HG03378 (cell line): ENCODE measurements at regions not wholly inside any gene's neighbourhood (a gene's known extent, or its start where the extent isn't known, plus 50 kb on each side); places are given as distances from the start of the nearest gene placed in this dataset.

ENCODE experiments used
- ATAC-seq: cut with Tn5 transposase; IDR thresholded peaks from one replicate; pipeline ENCODE4 v1.9.1; 2021; ENCODE audit warnings: mild to moderate bottlenecking, moderate library complexity; ENCODE audit not compliant: unreplicated experiment

DNA sequence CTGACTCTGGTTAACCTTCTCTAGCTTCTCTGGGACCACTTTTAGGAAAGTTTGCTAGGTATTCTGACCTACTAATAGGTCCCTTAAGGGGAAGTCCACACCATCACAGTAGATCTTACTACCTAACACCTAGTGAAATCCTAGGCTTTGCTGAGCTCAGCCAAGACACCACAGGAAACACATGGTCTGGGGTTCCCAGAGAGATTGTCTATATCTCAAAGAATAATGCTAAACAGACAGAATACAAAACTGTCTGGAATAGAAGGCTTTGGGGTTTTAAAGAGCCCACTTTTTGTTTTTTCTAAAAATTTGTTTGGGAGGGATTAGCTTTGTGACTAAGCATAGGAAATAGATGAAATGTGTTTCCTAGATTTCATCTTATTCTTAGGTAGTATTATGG lies 395.1 kb downstream of the ARHGEF28 start:
- ATAC-seq: no peak

DNA sequence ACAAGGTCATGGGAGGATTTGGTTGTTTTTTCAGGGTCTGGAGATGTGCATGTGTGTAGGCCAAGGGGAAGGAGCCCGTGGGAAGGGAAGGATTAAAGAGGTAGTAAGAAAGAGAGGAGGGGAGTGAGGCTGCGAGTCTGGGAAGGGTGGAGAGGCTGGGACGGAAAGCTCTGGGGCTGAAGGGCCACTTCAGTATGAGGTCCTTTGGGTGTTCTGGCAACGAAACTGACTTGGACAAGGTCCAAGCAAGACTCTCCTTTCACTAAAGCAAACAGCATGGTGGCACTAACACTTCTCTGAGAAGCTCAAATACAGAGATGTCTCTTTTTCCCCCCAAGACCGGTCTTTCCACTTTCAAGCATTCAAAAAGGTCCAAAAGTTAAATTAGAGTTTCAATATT lies 394.5 kb downstream of the ARHGEF28 start:
- ATAC-seq: no peak

DNA sequence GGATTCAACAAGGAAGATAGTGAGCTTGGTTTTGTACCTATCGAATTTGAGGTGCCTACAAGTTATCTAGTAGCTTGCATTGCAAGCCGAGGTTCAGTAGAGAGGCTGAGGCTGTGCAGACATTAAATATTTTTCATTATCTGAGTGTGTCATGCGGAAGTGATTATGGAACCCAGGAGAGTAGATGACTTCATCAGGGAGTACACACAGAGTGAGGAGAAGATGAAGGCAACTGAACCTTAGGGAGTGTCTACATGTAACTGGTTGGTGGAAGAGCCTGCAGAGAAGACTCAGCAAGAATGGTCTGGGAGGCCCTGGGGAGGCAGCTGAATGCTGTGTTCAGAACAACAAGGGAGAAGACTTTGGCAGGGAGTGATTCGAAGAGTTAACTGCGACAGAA lies 393.9 kb downstream of the ARHGEF28 start:
- no peak for ATAC-seq

DNA sequence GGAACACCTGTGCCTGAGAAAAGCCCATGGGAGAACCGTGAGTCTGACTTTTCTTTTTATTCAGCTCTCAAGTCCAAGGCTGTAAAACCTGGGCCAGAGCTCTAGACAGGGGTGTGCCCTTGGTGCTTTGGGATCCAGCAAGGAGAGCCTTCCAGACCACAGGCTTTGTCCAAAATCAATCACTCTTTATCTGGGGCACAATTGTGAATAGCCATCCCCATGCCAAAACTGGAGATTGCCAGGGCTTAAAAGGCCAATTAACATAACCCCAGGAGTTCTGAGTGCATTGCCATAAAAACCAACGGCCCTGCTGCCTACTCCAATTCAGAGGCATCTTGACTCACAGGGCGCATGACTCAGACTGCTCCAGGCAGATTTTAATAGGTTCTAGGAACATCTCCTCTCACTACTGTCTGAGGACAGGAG lies 391.8 kb downstream of the ARHGEF28 start:
- no peak for ATAC-seq

DNA sequence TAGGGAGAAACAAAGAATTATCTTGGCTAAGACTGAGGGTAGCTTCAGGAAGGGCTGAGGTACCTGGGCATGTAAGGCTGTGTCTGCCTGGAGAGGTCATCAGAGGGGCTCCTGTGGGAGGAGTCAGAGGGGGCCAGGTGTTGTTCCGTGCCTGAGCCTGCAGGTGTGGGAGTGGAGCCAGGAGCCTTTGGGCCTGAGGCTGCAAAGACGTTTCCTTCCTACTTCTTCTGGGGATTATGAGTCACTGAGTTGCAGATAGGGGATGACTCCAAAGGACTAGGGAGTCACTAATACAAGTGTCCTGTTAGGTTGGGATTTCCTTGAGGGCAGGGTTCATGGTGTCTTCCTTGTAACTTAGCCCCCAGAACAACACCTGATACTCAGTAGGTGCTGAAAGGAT lies 391.1 kb downstream of the ARHGEF28 start:
- no peak for ATAC-seq

GRCh38 chr5:74016373-74016772 lies 390.4 kb downstream of the ARHGEF28 start:
- no peak for ATAC-seq

GRCh38 chr5:74015716-74016115 lies 389.7 kb downstream of the ARHGEF28 start:
- no peak for ATAC-seq

- no peak for ATAC-seq
These were observed 387.2 kb downstream of the ARHGEF28 start for GRCh38 chr5:74013222-74013621.

GRCh38 chr5:74009502-74009901 lies 383.5 kb downstream of the ARHGEF28 start:
- ATAC-seq: no peak

DNA sequence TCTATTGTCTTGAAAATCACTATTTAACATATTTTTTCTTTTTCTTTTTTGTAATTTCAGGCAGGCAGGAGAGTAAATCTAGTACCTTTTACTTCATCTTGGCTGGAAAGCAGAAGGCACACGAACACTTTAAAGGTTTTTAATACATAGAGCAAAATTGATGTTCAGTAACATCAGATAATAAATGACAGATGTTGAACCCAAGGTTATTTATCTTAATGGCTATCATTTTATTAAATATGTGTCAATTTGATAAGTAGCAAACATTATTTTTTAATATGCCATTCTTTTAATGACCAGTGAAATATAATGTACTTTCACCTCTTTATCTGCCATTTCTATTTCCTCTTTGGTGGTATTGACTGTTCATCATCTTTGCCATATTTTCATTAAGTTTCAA lies 381.2 kb downstream of the ARHGEF28 start:
- ATAC-seq: no peak

DNA sequence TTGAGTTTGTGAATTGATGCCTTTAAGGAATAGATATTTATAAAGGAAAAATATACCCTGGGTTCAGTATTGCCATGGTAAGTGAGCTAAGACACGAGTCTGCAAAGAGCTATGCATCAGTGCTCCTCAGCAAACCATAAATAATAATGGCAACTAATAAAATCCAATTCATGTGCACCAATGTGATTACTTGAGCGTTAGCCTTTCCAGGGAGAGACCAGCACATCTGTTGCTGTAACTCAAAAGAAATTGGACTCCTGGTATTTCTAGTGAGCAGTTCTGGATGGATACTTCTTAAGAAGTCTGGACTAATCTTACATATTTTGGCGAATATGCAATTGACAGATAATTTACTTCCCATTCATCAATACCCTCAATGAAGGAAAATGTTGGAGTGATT lies 373.3 kb downstream of the ARHGEF28 start:
- ATAC-seq: no peak

- no peak for ATAC-seq
These were observed 372.5 kb downstream of the ARHGEF28 start for GRCh38 chr5:73998489-73998888.

GRCh38 chr5:73997960-73998359 lies 372.0 kb downstream of the ARHGEF28 start:
- no peak for ATAC-seq

DNA sequence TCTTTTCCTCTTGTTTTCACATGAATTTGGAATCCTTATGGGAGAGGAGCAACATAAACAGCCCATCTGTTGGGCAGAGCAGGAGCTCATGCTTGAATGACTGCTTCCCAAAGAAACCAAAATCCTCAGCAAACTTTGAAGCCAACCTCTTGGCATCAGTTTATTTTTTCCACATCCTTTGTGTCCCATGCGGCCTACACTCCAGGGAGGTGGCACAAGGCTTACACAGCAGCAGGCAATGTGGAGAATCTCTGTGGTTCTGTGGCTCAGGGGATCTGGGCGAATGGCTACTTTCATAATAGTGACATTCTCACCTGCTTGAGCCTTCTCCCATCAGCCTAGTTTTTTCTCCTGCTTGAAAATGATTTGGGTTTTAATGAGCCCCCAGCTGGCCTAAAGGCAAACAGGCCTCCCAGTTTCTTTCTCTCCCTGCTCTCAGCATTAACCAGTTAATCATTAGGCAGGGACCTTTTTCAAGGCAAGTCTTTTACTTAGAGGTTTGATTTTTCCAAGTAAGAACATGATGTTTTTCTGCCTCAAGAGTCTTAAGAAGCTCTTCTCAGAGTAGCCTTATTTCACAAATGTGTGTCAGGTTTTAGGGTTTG lies 370.3 kb downstream of the ARHGEF28 start:
- no peak for ATAC-seq

GRCh38 chr5:73994963-73995362 lies 369.0 kb downstream of the ARHGEF28 start:
- ATAC-seq: no peak
